A549 (cell line): ENCODE measurements at regions not wholly inside any gene's neighbourhood (a gene's known extent, or its start where the extent isn't known, plus 50 kb on each side); places are given as distances from the start of the nearest gene placed in this dataset.

Experiments used
- CBX8 ChIP-seq: fragments of 200-600 bp; sonication (generic); IDR thresholded peaks from 2 replicates; pipeline ENCODE4 v1.6.1; 2016
- CEBPB ChIP-seq, 2 experiments: fragments of >200 bp in 1 of 2; sonication (Bioruptor Twin) in 1 of 2; formaldehyde crosslinking in 1 of 2; IDR thresholded peaks; 2 replicates each; pipeline ENCODE4 v1.6.1; 2012 to 2016
- EP300 ChIP-seq, 2 experiments: fragments of >200 bp; sonication (Bioruptor Twin); formaldehyde crosslinking; IDR thresholded peaks; 2 replicates in 1 of 2; 3 replicates in 1 of 2; pipeline ENCODE4 v1.6.1; 2016 to 2017
- MAFK ChIP-seq: fragments of 450-650 bp; IDR thresholded peaks from 2 replicates; pipeline ENCODE4 v1.6.1; 2014; ENCODE audit not compliant: partially characterized antibody
- NFE2L2 ChIP-seq: fragments of 150-350 bp; conservative IDR thresholded peaks from 2 replicates; pipeline ENCODE4 v1.6.1; 2014; ENCODE audit warnings: low read length
- PHF8 ChIP-seq: fragments of 200-600 bp; sonication (generic); IDR thresholded peaks from 2 replicates; pipeline ENCODE4 v1.6.1; 2016; ENCODE audit warnings: low read depth, mild to moderate bottlenecking, antibody characterized with exemption, moderate library complexity, borderline replicate concordance
- POLR2A ChIP-seq: IDR thresholded peaks from 2 replicates; pipeline ENCODE4 v1.6.1; 2012; ENCODE audit warnings: mild to moderate bottlenecking, low read length
- POLR2AphosphoS2 ChIP-seq: conservative IDR thresholded peaks from 2 replicates; pipeline ENCODE4 v1.6.1; 2012; ENCODE audit warnings: low read length, improper control_type of control experiment, inconsistent platforms
- TF ChIP-seq, protein P1 (sequence below): fragments of >200 bp; sonication (Bioruptor Twin); formaldehyde crosslinking; IDR thresholded peaks from 3 replicates; pipeline ENCODE4 v1.5.1; 2016

GRCh38 chr16:79484237-79484636 is 116.3 kb downstream of the MAF start:
- TF ChIP-seq NFE2L2 (no peak), CEBPB (IDR thresholded peaks at IDR 0.05) (no peak), PHF8 (no peak), EP300 (IDR thresholded peaks at IDR 0.05) (no peak), POLR2A (no peak), MAFK (no peak), POLR2AphosphoS2 (no peak), CBX8 (no peak)
- TF ChIP-seq, protein P1, sequence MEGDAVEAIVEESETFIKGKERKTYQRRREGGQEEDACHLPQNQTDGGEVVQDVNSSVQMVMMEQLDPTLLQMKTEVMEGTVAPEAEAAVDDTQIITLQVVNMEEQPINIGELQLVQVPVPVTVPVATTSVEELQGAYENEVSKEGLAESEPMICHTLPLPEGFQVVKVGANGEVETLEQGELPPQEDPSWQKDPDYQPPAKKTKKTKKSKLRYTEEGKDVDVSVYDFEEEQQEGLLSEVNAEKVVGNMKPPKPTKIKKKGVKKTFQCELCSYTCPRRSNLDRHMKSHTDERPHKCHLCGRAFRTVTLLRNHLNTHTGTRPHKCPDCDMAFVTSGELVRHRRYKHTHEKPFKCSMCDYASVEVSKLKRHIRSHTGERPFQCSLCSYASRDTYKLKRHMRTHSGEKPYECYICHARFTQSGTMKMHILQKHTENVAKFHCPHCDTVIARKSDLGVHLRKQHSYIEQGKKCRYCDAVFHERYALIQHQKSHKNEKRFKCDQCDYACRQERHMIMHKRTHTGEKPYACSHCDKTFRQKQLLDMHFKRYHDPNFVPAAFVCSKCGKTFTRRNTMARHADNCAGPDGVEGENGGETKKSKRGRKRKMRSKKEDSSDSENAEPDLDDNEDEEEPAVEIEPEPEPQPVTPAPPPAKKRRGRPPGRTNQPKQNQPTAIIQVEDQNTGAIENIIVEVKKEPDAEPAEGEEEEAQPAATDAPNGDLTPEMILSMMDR: no peak
